AG09319 (cell line): ENCODE measurements at regions not wholly inside any gene's neighbourhood (a gene's known extent, or its start where the extent isn't known, plus 50 kb on each side); places are given as distances from the start of the nearest gene placed in this dataset.

ENCODE experiments used
- DNase-seq: peaks from one replicate; pipeline ENCODE4 v3.0.0-alpha.2; 2010; ENCODE audit warnings: low read depth; ENCODE audit errors: extremely low read depth
- CTCF ChIP-seq: IDR thresholded peaks from 2 replicates; pipeline ENCODE4 v1.5.1; 2011; ENCODE audit warnings: low read depth, mild to moderate bottlenecking, inconsistent platforms, low read length, moderate library complexity

- no peak for DNase-seq
- TF ChIP-seq CTCF: no peak
Observed at GRCh38 chr1:58305622-58306021, 240.9 kb downstream of the OMA1 start.

GRCh38 chr1:58304346-58304975 lies 242.1 kb downstream of the OMA1 start:
- no peak for TF ChIP-seq CTCF
- no peak for DNase-seq

- TF ChIP-seq CTCF: no peak
Observed at GRCh38 chr1:58303841-58304240, 242.7 kb downstream of the OMA1 start.

GRCh38 chr1:58293388-58293787 lies 253.1 kb downstream of the OMA1 start:
- TF ChIP-seq CTCF: no peak
- DNase-seq: no peak

More at GRCh38 chr1:58303841-58304240, 242.7 kb downstream of the OMA1 start:
- no peak for DNase-seq

- no peak for DNase-seq
- no peak for TF ChIP-seq CTCF
Observed at GRCh38 chr1:58290685-58291372, 255.7 kb downstream of the OMA1 start.

- TF ChIP-seq CTCF: no peak
- no peak for DNase-seq
Observed at GRCh38 chr1:58288624-58289142, 257.8 kb downstream of the OMA1 start.

- DNase-seq: no peak
- no peak for TF ChIP-seq CTCF
Observed at GRCh38 chr1:58287894-58288623, 258.5 kb downstream of the OMA1 start.
